SU-DHL-6 (cell line): ENCODE measurements at regions not wholly inside any gene's neighbourhood (a gene's known extent, or its start where the extent isn't known, plus 50 kb on each side); places are given as distances from the start of the nearest gene placed in this dataset.

Experiments
- H2AFZ ChIP-seq: fragments of 200-600 bp; sonication (generic); 2 replicates; pipeline ENCODE4 v1.6.1; 2014; ENCODE audit warnings: low read depth, mild to moderate bottlenecking, moderate library complexity, mixed read lengths, antibody characterized with exemption, low read length; ENCODE audit not compliant: severe bottlenecking
- H3F3A ChIP-seq: fragments of 200-600 bp; shearing (Covaris generic); 2 replicates; pipeline ENCODE4 v1.6.0; 2016; ENCODE audit warnings: antibody characterized with exemption, mild to moderate bottlenecking; ENCODE audit not compliant: insufficient read depth
- H3K27ac ChIP-seq: fragments of 200-600 bp; sonication (generic); 2 replicates; pipeline ENCODE4 v1.5.1; 2016; ENCODE audit warnings: low read depth, mild to moderate bottlenecking, low read length, moderate library complexity, mixed read lengths
- H3K27me3 ChIP-seq: fragments of 200-600 bp; sonication (generic), shearing (Covaris generic); 2 replicates; pipeline ENCODE4 v1.6.0; 2014; ENCODE audit warnings: mild to moderate bottlenecking, low read length
- H3K36me3 ChIP-seq: fragments of 200-600 bp; sonication (generic); 2 replicates; pipeline ENCODE4 v1.6.1; 2014; ENCODE audit warnings: mild to moderate bottlenecking, low read length, mixed read lengths
- H3K4me2 ChIP-seq: fragments of 300-600, 200-600 bp; shearing (Covaris generic), sonication (generic); 2 replicates; pipeline ENCODE4 v1.6.0; 2014; ENCODE audit warnings: low read length, low read depth, mild to moderate bottlenecking; ENCODE audit not compliant: poor library complexity, severe bottlenecking
- H3K4me3 ChIP-seq: fragments of 200-600 bp; sonication (generic); 2 replicates; pipeline ENCODE4 v1.5.1; 2014; ENCODE audit warnings: antibody characterized with exemption, low read length, mild to moderate bottlenecking, mixed read lengths; ENCODE audit not compliant: insufficient read depth, poor library complexity, severe bottlenecking
- H3K79me2 ChIP-seq: fragments of 200-600 bp; sonication (generic); 2 replicates; pipeline ENCODE4 v1.6.1; 2014; ENCODE audit warnings: mild to moderate bottlenecking, low read length, moderate library complexity; ENCODE audit not compliant: insufficient read depth
- H3K9ac ChIP-seq: fragments of 200-600 bp; sonication (generic); 2 replicates; pipeline ENCODE4 v1.7.0; 2014; ENCODE audit warnings: mild to moderate bottlenecking, low read length
- H3K9me2 ChIP-seq: fragments of 200-600 bp; sonication (generic); replicated peaks from 2 replicates; pipeline ENCODE4 v1.6.1; 2014; ENCODE audit warnings: low read length; ENCODE audit not compliant: insufficient read depth
- H3K9me3 ChIP-seq: fragments of 200-600 bp; sonication (generic); 2 replicates; pipeline ENCODE4 v1.6.1; 2014; ENCODE audit warnings: low read length, mixed read lengths; ENCODE audit not compliant: insufficient read depth
- H4K20me1 ChIP-seq: fragments of 200-600 bp; sonication (generic); 2 replicates; pipeline ENCODE4 v1.6.1; 2014; ENCODE audit warnings: low read depth, mild to moderate bottlenecking, antibody characterized with exemption, low read length, moderate library complexity, mixed read lengths
- CTCF ChIP-seq: fragments of 200-600 bp; sonication (generic); IDR thresholded peaks from one replicate; pipeline ENCODE4 v1.5.1; 2017; ENCODE audit warnings: antibody characterized with exemption, mild to moderate bottlenecking, low read length, moderate library complexity; ENCODE audit not compliant: insufficient read depth, poor library complexity, severe bottlenecking
- EZH2phosphoT487 ChIP-seq: fragments of 200-600 bp; sonication (generic), shearing (Covaris generic); conservative IDR thresholded peaks from 2 replicates; pipeline ENCODE4 v1.6.1; 2018; ENCODE audit warnings: mild to moderate bottlenecking, antibody characterized with exemption, low read length, moderate library complexity, mixed read lengths

- TF ChIP-seq EZH2phosphoT487: no peak
- no peak for TF ChIP-seq CTCF
- no peaks in the 10 kb centered on the region for H3K79me2 ChIP-seq
- H2AFZ ChIP-seq: no peak overlapping the region
- no peaks in the 10 kb centered on the region for H3F3A ChIP-seq
- no peak overlapping the region for H3K4me3 ChIP-seq
- no peak overlapping the region for H3K27ac ChIP-seq
- H3K4me2 ChIP-seq: no peak overlapping the region
- no peak overlapping the region for H3K9ac ChIP-seq
- no peaks in the 10 kb centered on the region for H3K36me3 ChIP-seq
- no peaks in the 10 kb centered on the region for H3K9me3 ChIP-seq
- H4K20me1 ChIP-seq: no peaks in the 10 kb centered on the region
- no peaks in the 10 kb centered on the region for H3K27me3 ChIP-seq
- H3K9me2 ChIP-seq: no peaks in the 10 kb centered on the region
These were observed 243.0 kb upstream of the MYOCD start for GRCh38 chr17:12422651-12423050.

DNA sequence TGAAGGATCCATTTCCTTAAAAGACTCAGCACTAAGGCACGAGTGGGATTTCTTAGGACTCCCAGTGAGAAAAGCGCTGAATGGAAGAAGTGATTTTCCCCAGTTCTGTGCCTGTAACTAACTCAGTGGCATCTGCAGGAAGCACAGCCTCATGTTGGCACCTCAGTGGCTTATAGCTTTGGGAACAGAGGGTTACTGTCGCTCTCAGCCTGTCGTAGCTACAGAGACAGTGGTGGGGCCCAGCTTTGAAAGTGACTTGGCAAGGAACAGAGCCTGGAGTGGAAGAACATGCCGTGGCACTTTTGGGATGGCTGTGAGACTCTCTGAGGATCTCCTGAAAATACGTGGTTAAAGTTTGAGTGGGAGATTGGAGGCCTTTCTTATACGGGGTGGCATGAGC, 242.4 kb upstream of the MYOCD start:
- Histone ChIP-seq H2AFZ (no peak overlapping the region), H3F3A (no peaks in the 10 kb centered on the region), H3K4me2 (no peak overlapping the region), H3K27ac (no peak overlapping the region), H3K9ac (no peak overlapping the region), H3K4me3 (no peak overlapping the region), H3K9me2 (no peaks in the 10 kb centered on the region), H3K36me3 (no peaks in the 10 kb centered on the region), H3K9me3 (no peaks in the 10 kb centered on the region), H3K79me2 (no peaks in the 10 kb centered on the region), H3K27me3 (no peaks in the 10 kb centered on the region), H4K20me1 (no peaks in the 10 kb centered on the region)
- TF ChIP-seq CTCF (no peak), EZH2phosphoT487 (no peak)

DNA sequence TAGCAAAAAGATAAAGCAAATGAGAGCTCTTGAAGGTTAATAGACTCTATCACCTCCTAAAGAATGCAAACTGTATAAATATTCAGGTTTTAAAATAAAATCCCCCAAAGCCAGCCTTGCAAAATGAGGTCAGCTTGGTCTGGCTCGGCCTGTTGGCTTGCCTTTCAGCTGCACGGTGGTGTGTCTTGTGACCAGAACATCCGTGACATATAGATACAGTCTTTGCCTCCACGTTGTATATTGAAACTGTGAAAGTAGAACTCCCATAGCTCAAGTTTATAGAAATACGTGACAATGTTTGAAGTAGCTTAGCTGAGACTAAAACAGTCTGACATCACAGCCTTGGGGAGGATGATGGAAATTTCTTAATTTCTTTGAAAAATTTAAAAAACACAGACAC, 236.6 kb upstream of the MYOCD start:
- H3K4me2 ChIP-seq: no peak overlapping the region
- peak overlapping the region; percentile 79 for H2AFZ ChIP-seq

More for the DNA sequence above, 236.6 kb upstream of the MYOCD start:
- no peak overlapping the region for H3K4me3 ChIP-seq
- no peaks in the 10 kb centered on the region for H3K9me2 ChIP-seq
- H3K9me3 ChIP-seq: no peaks in the 10 kb centered on the region
- no peaks in the 10 kb centered on the region for H3K79me2 ChIP-seq
- TF ChIP-seq EZH2phosphoT487 (no peak), CTCF (no peak)
- no peak overlapping the region for H3K27ac ChIP-seq
- H3F3A ChIP-seq: peaks cover 8% of the 10 kb centered on the region; the same call in 1 of the 2 replicates
- no peak overlapping the region for H3K9ac ChIP-seq
- no peaks in the 10 kb centered on the region for H3K27me3 ChIP-seq
- no peaks in the 10 kb centered on the region for H3K36me3 ChIP-seq
- no peaks in the 10 kb centered on the region for H4K20me1 ChIP-seq
